PC-3 (cell line): ENCODE measurements at regions not wholly inside any gene's neighbourhood (a gene's known extent, or its start where the extent isn't known, plus 50 kb on each side); places are given as distances from the start of the nearest gene placed in this dataset.

Experiments used
- EZH2 ChIP-seq: fragments of 300-600 bp; sonication (generic); IDR thresholded peaks from one replicate; pipeline ENCODE4 v1.6.1; 2017; ENCODE audit warnings: antibody characterized with exemption, mild to moderate bottlenecking, low read length; ENCODE audit not compliant: unreplicated experiment
- EZH2phosphoT487 ChIP-seq: fragments of 300-600 bp; sonication (generic); IDR thresholded peaks from 2 replicates; pipeline ENCODE4 v1.6.1; 2018; ENCODE audit warnings: mild to moderate bottlenecking, antibody characterized with exemption, low read length, borderline replicate concordance
- TF ChIP-seq, protein P1 (sequence below): fragments of 300-600 bp; sonication (generic); conservative IDR thresholded peaks from 2 replicates; pipeline ENCODE4 v1.5.1; 2017; ENCODE audit warnings: antibody characterized with exemption, low read depth, mild to moderate bottlenecking, low read length

DNA sequence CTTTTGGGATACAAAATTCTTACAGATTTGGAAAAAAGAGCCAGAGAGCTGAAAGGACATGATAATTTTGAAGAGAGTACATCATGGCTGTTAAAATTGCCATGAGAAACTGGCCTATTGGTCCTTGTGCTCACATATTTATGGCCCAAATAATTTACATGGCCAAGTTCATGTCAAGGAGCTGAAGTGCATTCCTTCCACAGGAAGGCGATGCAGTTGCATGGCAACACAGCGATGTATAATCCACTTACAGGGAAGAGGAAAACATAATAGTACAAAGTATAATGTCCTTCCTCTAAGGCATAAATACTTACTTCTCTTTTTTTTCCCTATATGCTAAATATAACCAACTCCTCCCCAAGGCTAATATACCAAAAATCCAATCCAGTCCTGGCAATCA, 914.5 kb upstream of the AGA start:
- TF ChIP-seq, protein P1, sequence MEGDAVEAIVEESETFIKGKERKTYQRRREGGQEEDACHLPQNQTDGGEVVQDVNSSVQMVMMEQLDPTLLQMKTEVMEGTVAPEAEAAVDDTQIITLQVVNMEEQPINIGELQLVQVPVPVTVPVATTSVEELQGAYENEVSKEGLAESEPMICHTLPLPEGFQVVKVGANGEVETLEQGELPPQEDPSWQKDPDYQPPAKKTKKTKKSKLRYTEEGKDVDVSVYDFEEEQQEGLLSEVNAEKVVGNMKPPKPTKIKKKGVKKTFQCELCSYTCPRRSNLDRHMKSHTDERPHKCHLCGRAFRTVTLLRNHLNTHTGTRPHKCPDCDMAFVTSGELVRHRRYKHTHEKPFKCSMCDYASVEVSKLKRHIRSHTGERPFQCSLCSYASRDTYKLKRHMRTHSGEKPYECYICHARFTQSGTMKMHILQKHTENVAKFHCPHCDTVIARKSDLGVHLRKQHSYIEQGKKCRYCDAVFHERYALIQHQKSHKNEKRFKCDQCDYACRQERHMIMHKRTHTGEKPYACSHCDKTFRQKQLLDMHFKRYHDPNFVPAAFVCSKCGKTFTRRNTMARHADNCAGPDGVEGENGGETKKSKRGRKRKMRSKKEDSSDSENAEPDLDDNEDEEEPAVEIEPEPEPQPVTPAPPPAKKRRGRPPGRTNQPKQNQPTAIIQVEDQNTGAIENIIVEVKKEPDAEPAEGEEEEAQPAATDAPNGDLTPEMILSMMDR, result no peak
- TF ChIP-seq EZH2 (no peak), EZH2phosphoT487 (no peak)
